Kidney tubule cell (primary cell): ENCODE measurements at regions not wholly inside any gene's neighbourhood (a gene's known extent, or its start where the extent isn't known, plus 50 kb on each side); places are given as distances from the start of the nearest gene placed in this dataset.

Experiments used
- DNase-seq: peaks from one replicate; pipeline ENCODE4 v3.0.0-alpha.2; 2018; ENCODE audit warnings: low spot score

GRCh38 chr21:21730512-21730911 is 732.3 kb downstream of the NCAM2 start:
- no peak for DNase-seq

GRCh38 chr21:21731626-21732025 is 733.4 kb downstream of the NCAM2 start:
- DNase-seq = no peak

DNA sequence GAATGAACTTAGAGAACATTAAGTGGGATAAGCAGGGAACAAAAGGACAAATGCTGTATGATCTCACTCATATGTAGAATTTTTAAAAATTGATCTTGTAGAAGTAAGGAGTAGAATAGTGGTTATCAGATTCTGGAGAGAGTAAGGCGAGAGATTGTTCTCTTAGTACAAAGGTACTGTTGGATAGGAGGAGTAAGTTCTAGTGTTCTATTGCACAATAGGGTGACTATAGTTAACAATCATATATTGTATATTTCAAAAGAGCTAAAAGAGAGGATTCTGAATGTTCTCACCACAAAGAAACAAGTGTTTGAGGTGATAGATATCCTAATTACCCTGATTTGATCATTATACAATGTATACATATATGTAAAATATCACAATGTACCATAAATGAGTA is 735.9 kb downstream of the NCAM2 start:
- no peak for DNase-seq

GRCh38 chr21:21737186-21737585 is 739.0 kb downstream of the NCAM2 start:
- no peak for DNase-seq

DNA sequence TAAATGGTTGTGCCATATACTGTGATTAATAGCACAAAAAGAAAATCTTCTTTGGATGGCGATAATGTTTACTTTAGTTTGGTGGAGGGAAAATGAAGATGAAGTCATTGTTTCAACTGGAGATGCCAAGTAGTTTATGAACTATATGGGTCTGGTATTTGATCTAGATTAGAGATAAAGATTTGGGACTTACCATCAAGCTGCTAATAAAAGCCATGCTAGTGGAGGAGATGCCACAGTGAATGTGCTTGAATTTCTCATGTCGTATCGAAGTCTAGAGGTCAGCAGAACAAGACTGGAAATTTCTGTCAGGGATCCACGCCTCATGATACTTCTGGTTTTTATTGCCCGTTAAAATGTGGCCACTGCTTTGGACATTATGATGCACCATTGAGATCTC is 742.0 kb downstream of the NCAM2 start:
- DNase-seq = no peak

DNA sequence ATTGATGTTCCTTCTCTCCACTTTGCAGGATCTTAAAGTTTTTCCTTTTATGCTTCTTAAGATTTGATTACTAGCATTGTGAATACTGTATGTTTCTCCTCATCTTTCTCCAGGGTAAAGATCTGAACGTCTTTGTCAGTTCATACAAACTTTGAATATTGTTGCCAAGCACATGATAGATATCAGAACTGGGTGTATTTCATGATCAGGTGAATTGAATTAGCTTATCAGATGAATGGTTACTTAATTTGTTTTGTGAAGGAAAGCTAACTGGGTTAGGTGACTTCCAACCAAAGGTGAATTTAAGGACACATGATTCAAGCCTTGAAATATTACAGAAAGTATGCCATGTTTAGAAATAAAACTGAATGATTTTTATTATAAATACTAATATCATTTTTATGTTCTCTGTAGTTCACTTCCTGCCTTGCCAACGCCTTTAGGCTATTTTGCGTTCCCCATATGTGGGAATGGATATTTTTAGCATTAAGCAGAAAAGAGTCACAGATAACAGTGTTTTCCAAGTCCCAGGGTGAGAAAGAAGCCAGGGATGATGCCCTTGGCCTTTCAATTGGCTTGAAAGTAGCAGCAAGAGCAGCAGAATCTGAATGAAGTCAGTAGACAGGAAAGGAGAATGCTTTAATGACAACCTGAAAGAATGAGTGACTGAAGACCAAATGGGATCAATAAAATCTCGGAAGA is 752.1 kb downstream of the NCAM2 start:
- no peak for DNase-seq

- no peak for DNase-seq
Observed at GRCh38 chr21:21751286-21751685, 753.1 kb downstream of the NCAM2 start.

DNA sequence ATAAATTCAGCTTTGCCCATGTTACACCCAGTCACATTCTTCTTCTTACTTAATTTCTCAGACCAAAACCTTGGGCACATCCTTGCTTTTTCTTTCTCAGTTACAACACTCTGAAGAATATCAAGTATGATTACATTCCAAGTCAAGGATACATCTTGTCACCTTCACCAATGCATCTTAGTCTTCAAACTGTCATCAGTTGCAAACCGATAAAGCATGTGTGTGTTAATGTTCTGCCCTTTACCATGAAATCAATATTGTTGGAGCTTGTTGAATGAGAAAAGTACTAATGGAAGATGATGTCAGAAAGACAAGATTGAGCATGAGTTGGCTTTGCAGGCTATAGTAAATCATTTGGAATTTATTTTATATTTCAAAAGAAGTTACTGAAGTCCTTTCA is 764.6 kb downstream of the NCAM2 start:
- DNase-seq = no peak

DNA sequence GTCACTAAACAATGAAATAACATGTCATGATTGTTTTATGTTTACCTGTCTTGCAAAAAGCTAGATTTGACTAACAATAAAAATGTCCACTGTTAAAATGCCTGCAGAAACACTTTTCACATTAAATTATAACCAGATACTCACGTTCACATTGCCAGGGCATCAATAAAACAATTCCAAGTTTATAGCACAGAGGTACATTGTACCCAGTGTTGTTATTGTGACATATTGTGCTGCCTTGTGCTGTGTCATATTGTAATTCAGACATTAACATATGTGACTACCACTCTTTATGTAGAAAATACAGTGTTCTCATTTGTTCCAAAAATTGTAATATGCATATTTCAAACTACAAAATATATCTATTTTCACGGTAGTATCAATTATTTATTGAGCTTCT is 766.1 kb downstream of the NCAM2 start:
- no peak for DNase-seq

GRCh38 chr21:21767276-21767675 is 769.1 kb downstream of the NCAM2 start:
- no peak for DNase-seq

GRCh38 chr21:21788591-21788990 is 790.4 kb downstream of the NCAM2 start:
- DNase-seq = no peak

GRCh38 chr21:21801921-21802320 is 803.7 kb downstream of the NCAM2 start:
- no peak for DNase-seq

DNA sequence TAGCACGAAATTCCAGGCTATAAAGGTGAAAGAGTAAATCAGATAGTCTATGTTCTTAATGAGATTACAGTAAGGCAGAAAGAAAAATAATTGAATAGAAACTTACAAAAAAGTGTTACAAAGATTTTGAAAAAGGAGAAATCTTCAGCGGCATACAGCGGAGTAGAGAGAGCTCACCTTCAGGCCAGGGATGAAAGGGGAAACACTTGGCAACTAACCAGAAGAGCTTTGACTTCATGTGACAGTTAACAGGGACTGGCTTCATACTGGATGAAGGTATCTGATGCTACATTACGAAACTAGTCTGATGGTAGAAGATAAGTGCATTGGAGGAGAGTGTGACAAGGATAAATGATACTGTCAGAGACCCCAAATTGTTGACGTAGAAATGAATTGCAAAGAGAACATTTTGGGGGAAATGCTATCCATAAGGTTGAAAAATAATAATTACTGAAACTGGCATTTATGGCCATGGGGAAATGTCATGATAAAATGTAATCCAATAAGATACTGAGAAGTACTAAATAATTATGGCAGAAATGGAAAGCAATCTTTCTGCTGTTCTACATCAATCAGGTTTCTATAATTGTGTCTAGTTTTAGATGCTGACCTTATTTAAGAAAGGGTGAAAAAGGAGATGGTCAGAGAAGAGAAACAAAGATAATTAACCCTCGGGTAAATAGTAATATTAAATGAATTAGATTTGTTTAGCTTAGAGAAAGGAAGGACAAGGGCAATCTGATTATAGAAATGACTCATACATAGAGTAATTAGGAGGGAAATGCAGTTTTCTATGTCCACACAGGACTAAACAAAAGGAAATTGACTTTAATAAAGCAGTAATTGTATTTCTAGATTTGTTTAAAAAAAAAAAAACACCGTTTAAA is 808.7 kb downstream of the NCAM2 start:
- no peak for DNase-seq

DNA sequence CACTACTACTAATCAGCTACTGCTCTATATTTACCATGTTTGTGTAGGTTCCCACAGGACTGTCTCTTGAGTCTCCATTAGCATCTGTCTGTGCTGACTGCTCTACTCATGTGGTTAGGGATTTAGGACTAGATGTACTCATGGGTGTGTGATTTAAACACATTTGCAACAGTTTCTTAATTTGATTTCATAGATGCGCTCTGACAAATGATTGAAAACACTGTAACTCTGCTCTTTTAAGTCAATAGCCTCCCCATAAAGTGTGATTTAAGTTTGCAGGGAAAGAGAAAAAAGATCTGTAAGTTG is 809.3 kb downstream of the NCAM2 start:
- no peak for DNase-seq

DNA sequence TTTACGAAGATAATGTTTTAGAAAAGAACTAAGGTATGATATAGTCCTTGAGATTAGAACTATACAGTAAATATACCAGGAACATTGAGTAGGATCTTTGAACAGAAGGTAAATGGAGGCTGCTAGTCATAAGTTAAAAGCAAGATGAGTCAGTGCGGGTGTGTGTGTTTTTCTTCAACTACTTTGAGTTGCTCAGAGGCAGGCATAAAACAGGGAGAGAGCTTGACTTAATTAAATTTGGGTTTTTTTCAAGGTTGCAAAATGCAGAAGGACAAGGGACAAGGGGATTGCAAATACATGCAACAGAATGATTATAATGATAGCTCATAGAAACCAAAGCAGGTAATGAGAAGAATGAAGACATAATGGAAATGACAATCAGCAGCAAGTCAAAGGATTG is 815.1 kb downstream of the NCAM2 start:
- DNase-seq = no peak

DNA sequence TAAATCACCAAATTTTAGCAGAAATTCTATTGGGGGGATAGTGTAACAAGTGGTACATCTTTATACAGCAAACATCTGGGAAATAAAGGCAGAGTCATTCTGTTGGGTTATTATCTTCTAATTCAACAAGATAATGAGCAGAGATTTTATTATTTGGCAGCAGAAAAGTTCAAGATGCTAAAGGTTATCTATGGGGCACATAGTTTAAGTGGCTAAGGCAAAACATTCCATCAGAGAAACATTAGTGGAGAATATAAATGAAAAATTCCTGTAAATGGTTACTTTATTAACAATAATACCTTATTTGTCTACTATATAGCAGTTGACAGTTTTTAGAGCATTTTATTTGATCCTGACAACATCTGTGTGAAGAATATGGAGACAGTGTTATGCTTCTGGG is 815.7 kb downstream of the NCAM2 start:
- DNase-seq = no peak

GRCh38 chr21:21816778-21817177 is 818.6 kb downstream of the NCAM2 start:
- DNase-seq = no peak

DNA sequence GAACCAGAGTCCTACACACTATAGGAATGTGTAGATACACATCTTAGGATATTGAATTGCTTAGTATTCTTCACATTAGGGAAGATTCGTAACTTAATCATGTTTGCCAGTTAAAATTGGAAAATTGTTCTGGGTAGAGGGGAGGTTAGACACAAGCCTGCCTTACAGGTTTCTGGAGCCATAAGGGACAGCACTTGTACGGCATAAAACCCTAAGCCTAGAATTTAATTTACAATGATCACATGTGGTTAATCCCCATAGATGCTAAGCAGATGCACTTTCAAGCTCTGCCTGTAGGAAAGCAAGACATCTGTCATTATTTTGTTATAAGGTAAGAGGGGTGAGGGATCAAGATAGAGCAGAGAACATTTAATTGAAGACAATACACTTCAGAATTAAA is 820.7 kb downstream of the NCAM2 start:
- DNase-seq = no peak

DNA sequence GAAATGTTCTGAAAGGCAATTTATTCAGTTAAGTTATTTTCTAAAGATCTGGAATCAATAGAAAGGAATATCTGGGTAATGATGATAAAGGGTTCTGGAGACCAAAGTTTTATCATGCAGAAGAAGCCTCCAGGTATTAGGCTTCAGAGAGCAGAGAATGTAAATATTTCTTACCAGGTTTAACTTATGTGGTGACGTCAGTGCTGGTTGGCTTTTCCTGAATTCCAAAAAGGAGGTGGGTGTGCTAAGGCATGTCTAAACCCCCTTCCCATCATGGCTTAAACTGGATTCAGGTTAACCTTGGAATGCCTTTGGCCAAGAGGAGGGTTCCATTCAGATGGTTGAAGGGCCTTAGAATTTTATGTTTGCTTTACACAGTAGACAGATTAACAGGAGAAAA is 829.9 kb downstream of the NCAM2 start:
- DNase-seq = no peak

DNA sequence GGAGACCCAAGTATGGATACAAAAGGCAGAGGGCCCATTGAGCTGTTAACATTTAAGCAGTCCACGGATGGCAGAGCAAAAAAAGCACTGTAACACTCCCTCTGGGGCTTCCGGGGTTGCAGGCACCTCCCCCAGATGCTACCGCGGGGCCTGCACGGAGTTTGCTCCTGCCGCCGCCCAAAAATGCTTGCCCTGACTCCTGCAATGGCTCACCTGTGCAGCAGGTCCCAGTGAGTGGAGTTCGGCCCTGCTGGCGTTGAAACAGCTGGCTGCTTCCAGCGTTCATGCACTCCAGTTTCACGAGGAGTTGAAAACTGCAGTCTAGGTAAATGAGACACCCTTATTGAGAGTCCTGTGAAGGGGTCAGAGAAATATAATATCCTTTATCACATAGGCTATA is 832.8 kb downstream of the NCAM2 start:
- DNase-seq = no peak

DNA sequence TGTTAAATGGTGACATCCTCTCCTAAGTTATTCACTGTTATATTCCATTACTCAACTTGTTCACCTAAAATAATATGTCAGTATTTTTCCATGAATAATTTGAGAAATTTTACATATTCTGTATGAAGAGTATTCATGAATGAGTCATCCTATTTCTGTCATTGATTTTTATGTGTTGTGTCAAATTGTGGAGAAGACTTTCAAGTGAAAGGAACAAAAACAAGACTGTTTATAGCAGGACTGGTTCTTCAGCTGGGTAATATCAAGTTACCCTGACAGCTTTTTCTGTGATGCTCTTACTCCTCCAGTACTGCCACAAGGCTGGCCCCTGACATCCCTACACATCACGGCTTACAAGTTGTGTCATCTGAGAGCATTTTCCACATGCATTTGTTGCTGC is 847.7 kb downstream of the NCAM2 start:
- no peak for DNase-seq

DNA sequence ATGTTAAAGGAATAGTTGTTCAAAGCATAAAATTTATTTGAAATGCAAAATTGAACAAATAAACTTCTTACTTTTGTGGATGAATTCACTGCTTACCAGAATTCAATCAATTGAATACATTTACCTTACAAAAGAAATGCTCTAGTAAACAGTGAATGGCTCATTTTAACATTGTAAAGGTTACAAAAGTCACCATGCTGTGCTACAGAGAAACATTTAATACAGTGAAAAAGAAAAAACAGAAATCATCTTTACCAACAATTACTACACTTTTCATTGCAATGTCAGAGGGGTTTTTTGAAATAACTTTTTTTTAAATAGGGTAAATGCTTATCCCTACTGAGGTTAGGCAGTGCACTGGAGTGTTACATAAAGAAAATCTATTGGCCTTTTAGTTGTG is 853.0 kb downstream of the NCAM2 start:
- no peak for DNase-seq

DNA sequence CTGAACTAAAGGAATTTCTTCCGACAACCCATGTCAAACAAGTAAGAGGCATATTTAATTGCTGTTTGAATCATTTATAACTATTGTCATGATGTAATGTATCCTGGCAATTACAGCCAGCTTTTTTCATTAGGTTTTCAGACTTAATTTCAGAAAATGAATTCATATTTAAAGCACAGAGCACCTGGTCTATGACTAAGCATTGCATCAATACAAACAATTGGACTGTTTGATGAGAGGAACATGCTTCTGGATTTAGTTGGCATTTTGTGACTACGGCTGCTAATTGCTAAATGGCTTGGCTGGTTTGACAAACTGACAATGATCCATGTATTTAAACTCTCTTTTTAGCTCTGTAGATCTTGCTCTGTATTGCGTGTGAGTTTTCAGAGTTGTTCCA is 853.4 kb downstream of the NCAM2 start:
- DNase-seq = no peak
